SK-N-SH (cell line): ENCODE measurements at regions not wholly inside any gene's neighbourhood (a gene's known extent, or its start where the extent isn't known, plus 50 kb on each side); places are given as distances from the start of the nearest gene placed in this dataset.

ENCODE experiments used
- CHD2 ChIP-seq: fragments of 150-350 bp; IDR thresholded peaks from 2 replicates; pipeline ENCODE4 v1.6.1; 2018; ENCODE audit warnings: low read length; ENCODE audit not compliant: partially characterized antibody
- CTCF ChIP-seq: fragments of 200-600 bp; sonication (generic); IDR thresholded peaks from 2 replicates; pipeline ENCODE4 v1.6.1; 2017; ENCODE audit warnings: antibody characterized with exemption, mild to moderate bottlenecking, moderate library complexity
- EP300 ChIP-seq, 2 experiments: IDR thresholded peaks; 2 replicates each; pipeline versions ENCODE4 v1.4.0 to v1.6.1; 2012; ENCODE audit warnings: borderline replicate concordance in 1 of 2, low read depth in 1 of 2, low read length in 1 of 2
- EZH2phosphoT487 ChIP-seq: fragments of 200-600 bp; sonication (generic); IDR thresholded peaks from 2 replicates; pipeline ENCODE4 v1.6.1; 2017; ENCODE audit warnings: low read depth, mixed run types, mild to moderate bottlenecking, antibody characterized with exemption, moderate library complexity, borderline replicate concordance
- GABPA ChIP-seq: IDR thresholded peaks from 2 replicates; pipeline ENCODE4 v1.4.0; 2012; ENCODE audit warnings: low read depth, mild to moderate bottlenecking
- POLR2AphosphoS5 ChIP-seq: IDR thresholded peaks from 2 replicates; pipeline ENCODE4 v1.6.1; 2012; ENCODE audit warnings: low read depth, low read length
- RAD21 ChIP-seq: IDR thresholded peaks from 2 replicates; pipeline ENCODE4 v1.6.1; 2012; ENCODE audit warnings: mild to moderate bottlenecking, low read length
- RXRA ChIP-seq: IDR thresholded peaks from 2 replicates; pipeline ENCODE4 v1.4.0; 2012; ENCODE audit warnings: low read depth, mild to moderate bottlenecking, borderline replicate concordance
- TAF1 ChIP-seq: IDR thresholded peaks from 2 replicates; pipeline ENCODE4 v1.6.1; 2012; ENCODE audit warnings: low read depth, mild to moderate bottlenecking, low read length, moderate library complexity, borderline replicate concordance
- TEAD4 ChIP-seq: IDR thresholded peaks from 2 replicates; pipeline ENCODE4 v1.4.0; 2012; ENCODE audit warnings: mild to moderate bottlenecking, borderline replicate concordance; ENCODE audit not compliant: insufficient read depth

- TF ChIP-seq CTCF (no peak), EP300 (IDR thresholded peaks at IDR 0.05; ENCODE audit: borderline replicate concordance in 1 of 2, low read depth in 1 of 2, low read length in 1 of 2) (no peak), TEAD4 (no peak), GABPA (no peak), POLR2AphosphoS5 (no peak), CHD2 (no peak), EZH2phosphoT487 (no peak), TAF1 (no peak), RXRA (no peak), RAD21 (no peak)
Observed at GRCh38 chr1:5371270-5371669, 621.0 kb downstream of the NPHP4 start.
